HG03139 (cell line): ENCODE measurements at regions not wholly inside any gene's neighbourhood (a gene's known extent, or its start where the extent isn't known, plus 50 kb on each side); places are given as distances from the start of the nearest gene placed in this dataset.

Experiments used
- ATAC-seq: cut with Tn5 transposase; IDR thresholded peaks from one replicate; pipeline ENCODE4 v1.9.1; 2021; ENCODE audit not compliant: unreplicated experiment

- ATAC-seq: no peak
Measured at GRCh38 chr6:28732052-28732451, 191.7 kb downstream of the TRIM27 start.

GRCh38 chr6:28734443-28734959 is 189.3 kb downstream of the TRIM27 start:
- ATAC-seq: no peak

GRCh38 chr6:28736121-28736520 is 187.7 kb downstream of the TRIM27 start:
- ATAC-seq: no peak

GRCh38 chr6:28737750-28738395 is 185.9 kb downstream of the TRIM27 start:
- no peak for ATAC-seq

GRCh38 chr6:28738396-28738765 is 185.4 kb downstream of the TRIM27 start:
- ATAC-seq: no peak

- ATAC-seq: no peak
Measured at GRCh38 chr6:28741363-28741762, 182.4 kb downstream of the TRIM27 start.

GRCh38 chr6:28742668-28743270 is 181.0 kb downstream of the TRIM27 start:
- ATAC-seq: no peak

GRCh38 chr6:28743271-28743789 is 180.5 kb downstream of the TRIM27 start:
- ATAC-seq: no peak

GRCh38 chr6:28747083-28747630 is 176.6 kb downstream of the TRIM27 start:
- no peak for ATAC-seq

GRCh38 chr6:28747631-28748157 is 176.1 kb downstream of the TRIM27 start:
- no peak for ATAC-seq

GRCh38 chr6:28748192-28748591 is 175.6 kb downstream of the TRIM27 start:
- ATAC-seq: no peak

- ATAC-seq: no peak
Measured at GRCh38 chr6:28750926-28751458, 172.8 kb downstream of the TRIM27 start.

GRCh38 chr6:28751514-28751913 is 172.3 kb downstream of the TRIM27 start:
- no peak for ATAC-seq

GRCh38 chr6:28751963-28752350 is 171.8 kb downstream of the TRIM27 start:
- ATAC-seq: no peak

- ATAC-seq: no peak
Measured at GRCh38 chr6:28757429-28758045, 166.2 kb downstream of the TRIM27 start.

GRCh38 chr6:28758046-28758817 is 165.6 kb downstream of the TRIM27 start:
- no peak for ATAC-seq

GRCh38 chr6:28758818-28759235 is 165.0 kb downstream of the TRIM27 start:
- no peak for ATAC-seq

GRCh38 chr6:28764014-28764723 is 159.6 kb downstream of the TRIM27 start:
- ATAC-seq: no peak

GRCh38 chr6:28764761-28765282 is 159.0 kb downstream of the TRIM27 start:
- ATAC-seq: no peak

GRCh38 chr6:28765978-28766351 is 157.8 kb downstream of the TRIM27 start:
- no peak for ATAC-seq
